Muscle layer of colon (tissue), 2 donors: ENCODE measurements at regions not wholly inside any gene's neighbourhood (a gene's known extent, or its start where the extent isn't known, plus 50 kb on each side); places are given as distances from the start of the nearest gene placed in this dataset.

Experiments used
- H3K27ac ChIP-seq: one replicate; pipeline ENCODE4 v1.7.0; 2013; ENCODE audit warnings: low read depth, mild to moderate bottlenecking, low read length, moderate library complexity
- H3K27me3 ChIP-seq, 2 donors: one replicate each; pipeline ENCODE4 v1.7.0; 2013; ENCODE audit warnings: low read length in 2 of 2, mild to moderate bottlenecking in 2 of 2; ENCODE audit not compliant: insufficient read depth in 2 of 2, control insufficient read depth in 1 of 2
- H3K36me3 ChIP-seq: one replicate; pipeline ENCODE4 v1.7.0; 2013; ENCODE audit warnings: mild to moderate bottlenecking, low read length; ENCODE audit not compliant: insufficient read depth
- H3K4me1 ChIP-seq: one replicate; pipeline ENCODE4 v1.7.0; 2013; ENCODE audit warnings: mild to moderate bottlenecking, low read length; ENCODE audit not compliant: insufficient read depth
- H3K4me3 ChIP-seq, 2 donors: one replicate each; pipeline ENCODE4 v1.7.0; 2013; ENCODE audit warnings: low read length in 2 of 2, low read depth in 1 of 2, mild to moderate bottlenecking in 1 of 2, moderate library complexity in 1 of 2
- H3K9ac ChIP-seq: one replicate; pipeline ENCODE4 v1.7.0; 2013; ENCODE audit warnings: low read length
- H3K9me3 ChIP-seq: one replicate; pipeline ENCODE4 v1.7.0; 2013; ENCODE audit warnings: mild to moderate bottlenecking, low read length
- donor health status: abdominal sarcoma.
- donor health status: Adenocarcinoma of cecum.

DNA sequence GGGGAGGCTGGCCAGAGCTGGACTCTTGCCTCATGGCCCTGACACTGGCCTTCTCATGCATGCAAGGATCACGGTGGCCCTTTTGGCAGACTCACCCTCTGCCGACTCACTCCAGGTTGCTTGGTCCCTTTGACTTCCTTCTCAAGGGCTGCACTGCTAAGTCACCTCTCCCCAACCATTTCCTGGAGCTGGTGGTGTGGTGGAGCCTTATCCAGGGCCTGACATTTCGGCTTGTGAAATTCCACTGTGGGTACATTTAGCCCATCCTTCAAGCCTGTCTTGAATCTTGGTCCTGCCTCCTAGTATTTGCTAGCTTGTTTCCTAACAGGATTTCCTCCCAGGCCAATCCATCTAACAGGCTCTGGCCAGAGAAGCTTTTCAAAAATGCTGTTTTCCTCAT lies 52.6 kb upstream of the JUN start:
- no peak overlapping the region for H3K27ac ChIP-seq
- no peaks in the 10 kb centered on the region for H3K9me3 ChIP-seq

DNA sequence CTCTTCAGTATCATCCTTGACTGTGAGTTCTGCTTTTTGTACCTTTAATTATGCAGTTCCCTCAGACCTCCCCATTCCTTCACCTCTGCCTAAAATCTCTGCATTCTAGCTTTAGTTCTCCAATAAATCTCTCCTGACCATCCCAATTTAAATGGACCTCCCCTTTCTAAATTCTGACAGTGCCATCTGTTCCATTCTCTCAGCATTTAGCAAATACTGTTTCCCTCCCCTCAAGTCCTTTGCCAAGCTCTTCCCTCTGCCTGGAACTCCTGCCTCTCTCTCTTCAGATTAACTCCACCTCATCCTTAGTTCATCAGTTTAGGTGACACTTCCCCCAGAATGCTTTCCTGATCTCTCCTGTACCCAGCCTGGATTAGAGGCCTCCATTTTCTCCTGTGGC lies 54.0 kb upstream of the JUN start:
- H3K4me1 ChIP-seq, result no peaks in the 10 kb centered on the region
- H3K27ac ChIP-seq, result no peak overlapping the region
- no peak overlapping the region for H3K9ac ChIP-seq
- H3K27me3 ChIP-seq, result no peaks in the 10 kb centered on the region
- no peaks in the 10 kb centered on the region for H3K9me3 ChIP-seq
- no peaks in the 10 kb centered on the region for H3K36me3 ChIP-seq
- H3K4me3 ChIP-seq, result no peak overlapping the region

More for the DNA sequence above, 52.6 kb upstream of the JUN start:
- no peak overlapping the region for H3K9ac ChIP-seq
- H3K36me3 ChIP-seq, result no peaks in the 10 kb centered on the region
- no peaks in the 10 kb centered on the region for H3K27me3 ChIP-seq
- H3K4me1 ChIP-seq, result no peaks in the 10 kb centered on the region
- H3K4me3 ChIP-seq, result no peak overlapping the region

GRCh38 chr1:58839147-58839795 lies 55.4 kb upstream of the JUN start:
- no peaks in the 10 kb centered on the region for H3K4me1 ChIP-seq
- H3K9me3 ChIP-seq, result no peaks in the 10 kb centered on the region
- H3K27me3 ChIP-seq, result no peaks in the 10 kb centered on the region
- H3K9ac ChIP-seq, result no peak overlapping the region
- H3K4me3 ChIP-seq, result no peak overlapping the region
- H3K27ac ChIP-seq, result no peak overlapping the region
- H3K36me3 ChIP-seq, result no peaks in the 10 kb centered on the region

DNA sequence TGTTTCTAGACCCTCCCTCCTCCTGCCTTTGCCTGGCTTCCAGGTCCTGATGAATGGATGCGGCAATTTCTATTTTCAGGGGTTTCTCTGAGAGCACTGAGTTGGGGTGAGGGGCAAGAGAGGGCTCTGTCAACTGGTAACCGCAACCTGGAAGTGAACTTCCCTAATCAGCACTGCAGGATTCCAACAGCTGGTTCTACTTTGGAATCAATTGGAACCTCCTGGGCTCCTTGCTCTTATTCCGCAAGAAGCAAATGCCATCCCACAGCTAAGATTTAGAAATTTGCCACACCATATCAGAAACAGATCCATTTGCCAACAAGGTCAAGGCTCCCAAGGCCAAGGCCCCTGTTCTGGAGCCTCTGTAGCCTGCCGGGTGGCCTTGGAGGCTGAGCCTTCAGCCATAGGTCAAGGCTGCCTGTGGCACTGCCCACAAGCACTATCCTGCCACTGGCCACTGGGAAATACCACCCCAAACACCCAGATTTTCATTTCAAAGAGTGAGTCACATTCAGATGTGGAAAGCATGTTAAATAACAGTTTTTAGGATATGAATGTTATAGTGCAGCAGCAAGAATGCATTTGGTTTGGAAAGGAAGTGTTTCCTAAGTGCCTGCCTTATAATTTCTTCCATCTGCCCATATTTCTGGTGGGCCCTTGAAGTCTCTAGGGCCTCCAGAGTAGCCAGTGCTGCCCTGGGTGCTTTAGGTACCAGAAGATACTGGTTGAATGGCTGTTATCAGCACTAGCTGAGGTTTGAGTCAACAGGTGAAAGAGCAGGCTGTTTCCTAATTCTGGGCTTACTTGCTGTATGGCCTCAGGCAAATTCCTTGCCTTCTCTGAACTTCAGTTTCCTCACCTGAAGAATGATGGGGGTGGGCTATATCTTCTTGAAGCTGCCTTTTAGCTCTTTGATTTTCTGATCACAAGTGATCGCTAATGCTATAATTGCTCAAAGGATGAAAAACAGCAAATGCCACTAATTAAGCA lies 56.3 kb upstream of the JUN start:
- Histone ChIP-seq H3K36me3 (no peaks in the 10 kb centered on the region), H3K27ac (no peak overlapping the region), H3K9me3 (no peaks in the 10 kb centered on the region), H3K9ac (no peak overlapping the region), H3K27me3 (no peaks in the 10 kb centered on the region), H3K4me3 (no peak overlapping the region), H3K4me1 (no peaks in the 10 kb centered on the region)

GRCh38 chr1:58841455-58841854 lies 57.6 kb upstream of the JUN start:
- Histone ChIP-seq H3K27ac (no peak overlapping the region), H3K9me3 (no peaks in the 10 kb centered on the region), H3K4me1 (no peaks in the 10 kb centered on the region), H3K36me3 (no peaks in the 10 kb centered on the region), H3K4me3 (no peak overlapping the region), H3K9ac (no peak overlapping the region), H3K27me3 (no peaks in the 10 kb centered on the region)

DNA sequence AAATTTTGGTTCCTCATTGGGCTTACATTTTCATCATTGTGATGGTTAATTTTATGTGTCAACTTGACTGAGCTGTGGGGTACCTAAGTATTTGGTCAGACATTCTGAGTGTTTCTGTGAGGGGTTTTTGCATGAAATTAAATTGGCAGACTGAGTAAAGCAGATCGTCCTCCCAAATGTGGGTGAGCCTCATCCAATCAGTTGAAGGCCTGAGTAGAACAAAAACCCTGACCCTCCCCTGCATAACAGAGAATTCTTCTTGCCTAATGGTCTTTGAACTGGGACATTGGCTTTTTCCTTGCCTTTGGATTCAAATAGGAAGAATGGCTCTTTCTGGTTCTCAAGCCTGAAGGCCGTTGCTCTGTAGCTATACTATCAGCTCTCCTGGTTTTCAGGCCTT lies 59.1 kb upstream of the JUN start:
- Histone ChIP-seq H3K4me3 (no peak overlapping the region), H3K4me1 (no peaks in the 10 kb centered on the region), H3K27ac (no peak overlapping the region), H3K27me3 (no peaks in the 10 kb centered on the region), H3K9me3 (no peaks in the 10 kb centered on the region), H3K36me3 (no peaks in the 10 kb centered on the region), H3K9ac (no peak overlapping the region)

DNA sequence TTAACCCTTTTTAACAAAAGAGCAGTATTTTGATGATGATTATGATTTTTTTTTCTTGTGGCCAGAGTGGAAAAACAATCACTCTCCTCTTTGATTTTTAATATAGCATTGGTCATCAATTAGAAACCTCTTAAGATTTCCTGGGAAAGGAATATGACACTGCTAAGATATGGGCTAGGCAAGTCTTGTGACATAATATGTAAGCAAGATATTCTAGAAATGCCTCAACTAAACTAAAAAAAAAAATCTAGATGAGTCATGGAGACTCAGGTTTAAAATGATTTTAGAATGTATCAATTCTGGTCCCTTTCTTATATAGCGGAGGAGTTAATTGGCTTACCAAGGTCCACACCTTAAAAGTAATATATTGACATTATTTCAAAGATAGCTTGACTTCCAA lies 60.3 kb upstream of the JUN start:
- no peak overlapping the region for H3K9ac ChIP-seq
- no peaks in the 10 kb centered on the region for H3K27me3 ChIP-seq
- no peaks in the 10 kb centered on the region for H3K9me3 ChIP-seq
- no peak overlapping the region for H3K4me3 ChIP-seq
- H3K4me1 ChIP-seq, result peaks cover 8% of the 10 kb centered on the region
- no peaks in the 10 kb centered on the region for H3K36me3 ChIP-seq
- no peak overlapping the region for H3K27ac ChIP-seq

- Histone ChIP-seq H3K4me3 (no peak overlapping the region), H3K9ac (no peak overlapping the region), H3K36me3 (no peaks in the 10 kb centered on the region)
These were observed 62.1 kb upstream of the JUN start for GRCh38 chr1:58845942-58846341.

DNA sequence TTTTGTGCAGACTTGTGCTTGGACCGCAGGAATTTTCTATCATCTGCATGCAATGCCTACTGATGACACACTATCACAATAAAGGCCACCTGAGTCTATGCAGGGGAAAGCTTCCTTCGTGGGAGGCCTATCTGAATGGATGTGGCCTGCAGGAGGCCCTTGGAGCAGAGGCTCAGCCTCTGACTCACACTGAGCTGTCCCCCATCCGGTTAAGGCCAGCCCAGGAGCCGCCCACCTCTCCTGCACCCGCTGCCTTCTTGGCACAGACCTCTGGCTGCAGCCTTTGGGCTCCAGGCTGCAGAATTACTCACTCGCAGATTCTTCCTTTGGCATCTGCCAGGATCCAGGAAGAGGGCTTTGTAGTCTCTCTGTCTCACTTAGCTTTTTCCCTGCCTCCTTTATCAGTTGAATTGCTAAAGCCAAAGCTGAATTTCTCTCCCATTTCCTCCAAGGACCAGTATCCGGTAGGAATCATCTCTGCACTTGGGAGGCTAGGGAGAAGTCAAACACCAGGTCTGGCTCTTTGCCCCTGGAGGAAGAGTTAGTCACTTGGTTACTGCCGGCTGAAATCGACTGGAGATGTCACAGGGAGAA lies 65.1 kb upstream of the JUN start:
- Histone ChIP-seq H3K27ac (no peak overlapping the region), H3K27me3 (no peaks in the 10 kb centered on the region), H3K9me3 (no peaks in the 10 kb centered on the region), H3K4me1 (peaks cover 11% of the 10 kb centered on the region), H3K9ac (no peak overlapping the region), H3K36me3 (no peaks in the 10 kb centered on the region), H3K4me3 (no peak overlapping the region)

More at GRCh38 chr1:58845942-58846341, 62.1 kb upstream of the JUN start:
- H3K27ac ChIP-seq, result no peak overlapping the region
- H3K27me3 ChIP-seq, result no peaks in the 10 kb centered on the region
- H3K9me3 ChIP-seq, result no peaks in the 10 kb centered on the region
- peaks cover 11% of the 10 kb centered on the region for H3K4me1 ChIP-seq

- H3K27ac ChIP-seq, result no peak overlapping the region
- H3K36me3 ChIP-seq, result no peaks in the 10 kb centered on the region
- no peaks in the 10 kb centered on the region for H3K9me3 ChIP-seq
- peaks cover 11% of the 10 kb centered on the region for H3K4me1 ChIP-seq
- no peak overlapping the region for H3K4me3 ChIP-seq
- no peaks in the 10 kb centered on the region for H3K27me3 ChIP-seq
- no peak overlapping the region for H3K9ac ChIP-seq
These were observed 65.7 kb upstream of the JUN start for GRCh38 chr1:58849551-58849950.

GRCh38 chr1:58850636-58851035 lies 66.8 kb upstream of the JUN start:
- Histone ChIP-seq H3K9me3 (no peaks in the 10 kb centered on the region), H3K9ac (no peak overlapping the region), H3K36me3 (no peaks in the 10 kb centered on the region), H3K4me3 (no peak overlapping the region), H3K27me3 (no peaks in the 10 kb centered on the region), H3K4me1 (peaks cover 11% of the 10 kb centered on the region), H3K27ac (no peak overlapping the region)
